ENCODE measurements at regions not wholly inside any gene's neighbourhood (a gene's known extent, or its start where the extent isn't known, plus 50 kb on each side); places are given as distances from the start of the nearest gene placed in this dataset.

- Histone ChIP-seq H3K27me3 (ENCODE audit: control insufficient read depth, insufficient read depth, low read length) (no peaks in the 10 kb centered on the region), H3K79me1 (ENCODE audit: low read depth in 1 of 2, low read length in 2 of 2) (no peaks in the 10 kb centered on the region), H3K4me3 (ENCODE audit: insufficient read depth, low read depth, low read length) (no peak overlapping the region), H3K9me3 (ENCODE audit: control insufficient read depth, insufficient read depth, low read length) (peaks cover 6% of the 10 kb centered on the region), H4K91ac (ENCODE audit: insufficient read depth, low read depth, low read length) (peak overlapping the region; percentile 87; the same call in 1 of the 2 replicates), H2AK9ac (replicated peaks; ENCODE audit: low read depth, low read length, poor library complexity) (peak overlapping the region; percentile 31), H3K56ac (ENCODE audit: extremely low read depth, insufficient read depth, low read length) (no peak overlapping the region), H4K20me1 (ENCODE audit: insufficient read depth, low read length) (no peaks in the 10 kb centered on the region), H4K5ac (ENCODE audit: low read depth, low read length) (peak overlapping the region; percentile 67), H2BK15ac (ENCODE audit: low read depth, low read length) (peak overlapping the region; percentile 49; the same call in 2 of the 3 replicates), H3K27ac (ENCODE audit: insufficient read depth, low read length) (no peak overlapping the region), H3K23ac (ENCODE audit: low read depth, low read length) (no peak overlapping the region), H3K4me2 (ENCODE audit: low read depth, low read length) (no peak overlapping the region), H3K9ac (ENCODE audit: low read depth, low read length) (no peak overlapping the region), H3K4ac (ENCODE audit: low read depth, low read length) (peak overlapping the region; percentile 87), H3K9me1 (ENCODE audit: insufficient read depth, low read length) (peaks cover 33% of the 10 kb centered on the region), H4K8ac (ENCODE audit: low read depth in 2 of 2, low read length in 2 of 2) (peak overlapping the region; percentile 58 to 75; a peak in 2 of 4 replicates), H3K14ac (replicated peaks; ENCODE audit: low read depth, low read length) (peak overlapping the region; percentile 92; the same call in 1 of the 2 replicates), H2AFZ (replicated peaks; ENCODE audit: low read length, poor library complexity) (peak overlapping the region; percentile 25), H2BK20ac (ENCODE audit: low read depth, low read length) (peak overlapping the region; percentile 91), H3K4me1 (ENCODE audit: control insufficient read depth, insufficient read depth, low read length) (peaks cover 29% of the 10 kb centered on the region), H2BK5ac (ENCODE audit: low read depth, low read length, poor library complexity, severe bottlenecking) (peak overlapping the region; percentile 27), H2AK5ac (ENCODE audit: low read depth, low read length) (peak overlapping the region; percentile 96), H3K36me3 (ENCODE audit: control insufficient read depth, insufficient read depth, low read length) (no peaks in the 10 kb centered on the region), H2BK120ac (ENCODE audit: low read depth, low read length) (peak overlapping the region; percentile 69), H3K18ac (ENCODE audit: low read depth, low read length) (no peak overlapping the region)
- WGBS, 2 experiments (ENCODE audit: extremely low coverage in 2 of 2, insufficient read length in 1 of 2), result 80% methylated on average over 4 of the region's 14 CpGs; no CpG with 5 or more reads in 1 of the 2 experiments
- DNase-seq (no peak), ATAC-seq (ENCODE audit: low read depth) (no peak)
- intact Hi-C loops (cut with micrococcal nuclease), result no loop called here
- BruUV-seq (replicated peaks), result no TSS peak
- TF ChIP-seq CHD1 (IDR thresholded peaks at IDR 0.05; ENCODE audit: low read depth, low read length), result no peak
- in situ Hi-C loops (cut with MboI; ENCODE audit: low sequenced_read_pairs), result no loop called here
- dilution Hi-C loops (cut with HindIII; ENCODE audit: low sequenced_read_pairs, unreplicated experiment), result no loop called here
- POLR2A ChIA-PET (ENCODE audit: unreplicated experiment), result no interaction called here
- CTCF ChIA-PET, result interaction anchor here (2.3 kb wide), 1 partner anchor 10 kb away, joined by 6 read pairs; no protein-coding TSS in a partner anchor
These were observed 75.7 kb upstream of the SIRPA start for GRCh38 chr20:1819311-1820137.

Data from IMR-90 (cell line).